MM.1S (cell line): ENCODE measurements at regions not wholly inside any gene's neighbourhood (a gene's known extent, or its start where the extent isn't known, plus 50 kb on each side); places are given as distances from the start of the nearest gene placed in this dataset.

Experiments used
- DNase-seq: peaks from one replicate; pipeline ENCODE4 v3.0.0-alpha.2; 2015
- H2AFZ ChIP-seq: fragments of 300-600 bp; sonication (generic); 2 replicates; pipeline ENCODE4 v1.6.0; 2016; ENCODE audit warnings: antibody characterized with exemption, low read length
- H3F3A ChIP-seq: fragments of 300-600 bp; sonication (generic); 2 replicates; pipeline ENCODE4 v1.6.1; 2016; ENCODE audit warnings: mild to moderate bottlenecking, antibody characterized with exemption, low read length, moderate library complexity, mixed read lengths; ENCODE audit not compliant: insufficient read depth
- H3K27ac ChIP-seq: fragments of 300-600 bp; sonication (generic); 2 replicates; pipeline ENCODE4 v1.5.1; 2016; ENCODE audit warnings: mild to moderate bottlenecking, low read length
- H3K27me3 ChIP-seq: fragments of 300-600 bp; sonication (generic); replicated peaks from 2 replicates; pipeline ENCODE4 v1.6.0; 2016; ENCODE audit warnings: low read length; ENCODE audit not compliant: insufficient read depth
- H3K36me3 ChIP-seq: fragments of 300-600 bp; sonication (generic); replicated peaks from 2 replicates; pipeline ENCODE4 v1.6.1; 2016; ENCODE audit warnings: mild to moderate bottlenecking, low read length, mixed read lengths; ENCODE audit not compliant: insufficient read depth
- H3K4me1 ChIP-seq: fragments of 300-600 bp; sonication (generic); 2 replicates; pipeline ENCODE4 v1.6.1; 2016; ENCODE audit warnings: low read length, mixed read lengths
- H3K4me2 ChIP-seq: fragments of 300-600 bp; sonication (generic); 2 replicates; pipeline ENCODE4 v1.6.0; 2016; ENCODE audit warnings: low read depth, low read length
- H3K4me3 ChIP-seq: fragments of 300-600 bp; sonication (generic); 2 replicates; pipeline ENCODE4 v1.5.1; 2016; ENCODE audit warnings: low read length, mixed read lengths
- H3K79me2 ChIP-seq: fragments of 300-600 bp; sonication (generic); 2 replicates; pipeline ENCODE4 v1.6.1; 2016; ENCODE audit warnings: mixed run types, low read length, mixed read lengths
- H3K9ac ChIP-seq: fragments of 300-600 bp; sonication (generic); 2 replicates; pipeline ENCODE4 v1.6.1; 2016; ENCODE audit warnings: low read length, mixed read lengths
- H3K9me2 ChIP-seq: fragments of 300-600 bp; sonication (generic); replicated peaks from 2 replicates; pipeline ENCODE4 v1.6.1; 2016; ENCODE audit warnings: mild to moderate bottlenecking, low read length, mixed read lengths; ENCODE audit not compliant: insufficient read depth
- H3K9me3 ChIP-seq: fragments of 300-600 bp; sonication (generic); replicated peaks from 2 replicates; pipeline ENCODE4 v1.6.1; 2016; ENCODE audit warnings: mild to moderate bottlenecking, low read length, mixed read lengths; ENCODE audit not compliant: insufficient read depth
- H4K20me1 ChIP-seq: fragments of 300-600 bp; sonication (generic); 2 replicates; pipeline ENCODE4 v1.6.1; 2016; ENCODE audit warnings: mild to moderate bottlenecking, low read length, moderate library complexity, mixed read lengths; ENCODE audit not compliant: insufficient read depth
- CTCF ChIP-seq: fragments of 300-600 bp; sonication (generic); IDR thresholded peaks from 2 replicates; pipeline ENCODE4 v1.5.1; 2016; ENCODE audit warnings: antibody characterized with exemption, low read length, mixed read lengths
- EZH2 ChIP-seq: fragments of 300-600 bp; sonication (generic); optimal IDR thresholded peaks from 2 replicates; pipeline ENCODE3; 2017; ENCODE audit warnings: low read depth, mild to moderate bottlenecking, antibody characterized with exemption, low read length, mixed read lengths
- EZH2phosphoT487 ChIP-seq: fragments of 300-600 bp; sonication (generic); IDR thresholded peaks from 2 replicates; pipeline ENCODE4 v1.6.1; 2018; ENCODE audit warnings: antibody characterized with exemption, low read length

GRCh38 chr9:22331533-22331932 is 115.1 kb upstream of the DMRTA1 start:
- Histone ChIP-seq H3K9me2 (no peaks in the 10 kb centered on the region), H3K4me1 (no peaks in the 10 kb centered on the region), H3K9ac (no peak overlapping the region), H3K4me2 (no peak overlapping the region), H2AFZ (no peak overlapping the region), H3K9me3 (no peaks in the 10 kb centered on the region), H3K27me3 (no peaks in the 10 kb centered on the region), H3K4me3 (no peak overlapping the region), H3F3A (no peaks in the 10 kb centered on the region), H3K36me3 (no peaks in the 10 kb centered on the region), H4K20me1 (no peaks in the 10 kb centered on the region), H3K27ac (no peak overlapping the region), H3K79me2 (no peaks in the 10 kb centered on the region)
- no peak for TF ChIP-seq EZH2phosphoT487
- no peak for TF ChIP-seq EZH2
- TF ChIP-seq CTCF = no peak
- no peak for DNase-seq

GRCh38 chr9:22332202-22332601 is 114.4 kb upstream of the DMRTA1 start:
- Histone ChIP-seq H4K20me1 (no peaks in the 10 kb centered on the region), H3K9ac (no peak overlapping the region), H3K4me3 (no peak overlapping the region), H3K27me3 (no peaks in the 10 kb centered on the region), H3K9me3 (no peaks in the 10 kb centered on the region), H3K4me2 (no peak overlapping the region), H2AFZ (no peak overlapping the region), H3K4me1 (no peaks in the 10 kb centered on the region), H3K27ac (no peak overlapping the region), H3K9me2 (no peaks in the 10 kb centered on the region), H3F3A (no peaks in the 10 kb centered on the region), H3K79me2 (no peaks in the 10 kb centered on the region), H3K36me3 (no peaks in the 10 kb centered on the region)
- no peak for TF ChIP-seq EZH2
- TF ChIP-seq CTCF = no peak
- no peak for TF ChIP-seq EZH2phosphoT487
- DNase-seq = no peak

GRCh38 chr9:22337261-22337660 is 109.4 kb upstream of the DMRTA1 start:
- Histone ChIP-seq H3K9ac (no peak overlapping the region), H3K27me3 (no peaks in the 10 kb centered on the region), H3K4me2 (no peak overlapping the region), H4K20me1 (no peaks in the 10 kb centered on the region), H3K4me3 (no peak overlapping the region), H3K36me3 (no peaks in the 10 kb centered on the region), H3F3A (no peaks in the 10 kb centered on the region), H3K9me3 (no peaks in the 10 kb centered on the region), H3K9me2 (no peaks in the 10 kb centered on the region), H3K27ac (no peak overlapping the region), H3K79me2 (no peaks in the 10 kb centered on the region), H2AFZ (no peak overlapping the region), H3K4me1 (no peaks in the 10 kb centered on the region)
- no peak for DNase-seq
- no peak for TF ChIP-seq CTCF
- TF ChIP-seq EZH2phosphoT487 = no peak
- no peak for TF ChIP-seq EZH2
